ENCODE measurements at regions not wholly inside any gene's neighbourhood (a gene's known extent, or its start where the extent isn't known, plus 50 kb on each side); places are given as distances from the start of the nearest gene placed in this dataset.

DNA sequence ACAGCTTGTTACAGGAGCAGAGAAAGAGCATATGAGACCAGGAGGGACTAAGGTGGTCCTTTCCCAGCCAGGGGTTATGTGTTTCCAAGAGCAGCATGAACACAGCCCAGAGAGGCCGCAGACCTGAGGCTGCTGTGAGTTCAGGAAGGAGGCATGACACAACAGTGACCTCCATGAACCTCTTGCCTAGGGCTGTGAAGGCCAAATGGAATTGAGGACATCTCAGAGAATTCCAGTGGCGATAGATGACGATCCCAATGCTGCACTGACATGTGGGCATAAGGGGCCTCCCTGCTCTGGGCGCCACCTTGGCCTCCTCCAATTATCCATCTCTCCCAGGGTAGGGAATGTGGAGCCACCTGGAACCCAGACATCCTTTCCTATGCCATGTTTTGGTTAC is 79.9 kb upstream of the FUCA2 start:
- Mint-ChIP-seq H3K27me3 (ENCODE audit: insufficient read depth) (no peaks in the 10 kb centered on the region), H3K9me3 (no peaks in the 10 kb centered on the region), H3K36me3 (ENCODE audit: low read depth) (peaks cover 2% of the 10 kb centered on the region), H3K27ac (no peak overlapping the region), H3K4me1 (peaks cover 27% of the 10 kb centered on the region), H3K4me3 (no peak overlapping the region)
- Histone ChIP-seq H3K4me3 (ENCODE audit: low read length) (no peak overlapping the region), H3K27me3 (ENCODE audit: control insufficient read depth, insufficient read depth, low read length, poor library complexity, severe bottlenecking) (no peaks in the 10 kb centered on the region), H3K9ac (ENCODE audit: extremely low read depth, low read length, poor library complexity, severe bottlenecking) (no peak overlapping the region), H3K36me3 (ENCODE audit: control insufficient read depth, insufficient read depth, low read length) (no peaks in the 10 kb centered on the region), H3K9me3 (ENCODE audit: control insufficient read depth, low read length) (peaks cover 9% of the 10 kb centered on the region), H3K4me1 (ENCODE audit: control insufficient read depth, insufficient read depth, low read length) (peaks cover 2% of the 10 kb centered on the region), H3K27ac (ENCODE audit: low read depth, low read length) (no peak overlapping the region)
- TF ChIP-seq, protein P1, sequence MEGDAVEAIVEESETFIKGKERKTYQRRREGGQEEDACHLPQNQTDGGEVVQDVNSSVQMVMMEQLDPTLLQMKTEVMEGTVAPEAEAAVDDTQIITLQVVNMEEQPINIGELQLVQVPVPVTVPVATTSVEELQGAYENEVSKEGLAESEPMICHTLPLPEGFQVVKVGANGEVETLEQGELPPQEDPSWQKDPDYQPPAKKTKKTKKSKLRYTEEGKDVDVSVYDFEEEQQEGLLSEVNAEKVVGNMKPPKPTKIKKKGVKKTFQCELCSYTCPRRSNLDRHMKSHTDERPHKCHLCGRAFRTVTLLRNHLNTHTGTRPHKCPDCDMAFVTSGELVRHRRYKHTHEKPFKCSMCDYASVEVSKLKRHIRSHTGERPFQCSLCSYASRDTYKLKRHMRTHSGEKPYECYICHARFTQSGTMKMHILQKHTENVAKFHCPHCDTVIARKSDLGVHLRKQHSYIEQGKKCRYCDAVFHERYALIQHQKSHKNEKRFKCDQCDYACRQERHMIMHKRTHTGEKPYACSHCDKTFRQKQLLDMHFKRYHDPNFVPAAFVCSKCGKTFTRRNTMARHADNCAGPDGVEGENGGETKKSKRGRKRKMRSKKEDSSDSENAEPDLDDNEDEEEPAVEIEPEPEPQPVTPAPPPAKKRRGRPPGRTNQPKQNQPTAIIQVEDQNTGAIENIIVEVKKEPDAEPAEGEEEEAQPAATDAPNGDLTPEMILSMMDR (conservative IDR thresholded peaks at IDR 0.05) = no peak
- 96 to 100% methylated on average over 4 of the region's 4 CpGs for WGBS, 2 experiments (ENCODE audit: insufficient coverage in 1 of 2, insufficient read length in 1 of 2)
- no peak for DNase-seq

DNA sequence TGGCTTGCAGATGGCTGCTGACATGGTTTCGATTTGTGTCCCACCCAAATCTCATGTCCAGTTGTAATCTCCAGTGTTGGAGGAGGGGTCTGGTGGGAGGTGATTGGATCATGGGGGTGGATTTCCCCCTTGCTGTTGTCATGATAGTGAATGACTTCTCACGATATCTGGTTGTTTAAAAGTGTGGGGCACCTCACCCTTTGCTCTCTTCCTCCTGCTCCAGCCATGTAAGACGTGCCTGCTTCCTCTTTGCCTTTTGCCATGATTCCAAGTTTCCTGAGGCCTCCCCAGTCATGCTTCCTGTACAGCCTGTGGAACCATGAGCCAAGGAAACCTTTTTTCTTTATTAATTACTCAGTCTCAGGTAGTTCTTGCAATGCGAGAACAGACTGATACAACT is 77.6 kb upstream of the FUCA2 start:
- Mint-ChIP-seq H3K36me3 (ENCODE audit: low read depth) (peaks cover 2% of the 10 kb centered on the region), H3K9me3 (no peaks in the 10 kb centered on the region), H3K4me3 (no peak overlapping the region), H3K27me3 (ENCODE audit: insufficient read depth) (no peaks in the 10 kb centered on the region), H3K27ac (no peak overlapping the region), H3K4me1 (peaks cover 14% of the 10 kb centered on the region)
- 84 to 95% methylated on average over 3 to 4 of the region's 4 CpGs for whole genome bisulfite sequencing, 2 experiments (ENCODE audit: insufficient coverage in 1 of 2, insufficient read length in 1 of 2)
- no peak for DNase-seq
- peaks cover 9% of the 10 kb centered on the region for H3K9me3 ChIP-seq (ENCODE audit: control insufficient read depth, low read length)
- no peaks in the 10 kb centered on the region for H3K36me3 ChIP-seq (ENCODE audit: control insufficient read depth, insufficient read depth, low read length)
- no peak overlapping the region for H3K27ac ChIP-seq (ENCODE audit: low read depth, low read length)
- H3K4me1 ChIP-seq (ENCODE audit: control insufficient read depth, insufficient read depth, low read length) = no peaks in the 10 kb centered on the region
- H3K9ac ChIP-seq (ENCODE audit: extremely low read depth, low read length, poor library complexity, severe bottlenecking) = no peak overlapping the region
- no peak overlapping the region for H3K4me3 ChIP-seq (ENCODE audit: low read length)
- TF ChIP-seq, protein P1 (conservative IDR thresholded peaks at IDR 0.05) = no peak
- H3K27me3 ChIP-seq (ENCODE audit: control insufficient read depth, insufficient read depth, low read length, poor library complexity, severe bottlenecking) = no peaks in the 10 kb centered on the region

DNA sequence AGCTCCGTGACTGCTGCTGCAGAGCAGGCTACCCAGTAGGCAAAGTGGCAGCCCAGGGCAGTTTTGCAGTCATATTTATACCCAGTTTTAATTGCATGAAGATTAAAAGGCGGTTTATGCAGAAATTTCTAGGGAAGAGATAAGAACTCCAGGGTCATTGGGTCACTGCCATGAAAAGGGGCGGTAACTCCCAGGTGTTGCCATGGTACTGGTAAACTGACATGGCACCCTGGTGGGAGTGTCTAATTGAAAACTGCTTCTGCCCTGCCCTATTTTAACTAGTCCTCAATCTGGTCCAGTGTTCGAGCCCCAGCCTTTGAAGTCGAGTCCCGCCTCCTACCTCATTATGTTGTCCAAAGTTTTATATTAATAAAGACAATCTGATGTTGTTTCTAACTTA is 75.0 kb upstream of the FUCA2 start:
- Mint-ChIP-seq H3K27ac (no peak overlapping the region), H3K9me3 (no peaks in the 10 kb centered on the region), H3K36me3 (ENCODE audit: low read depth) (no peaks in the 10 kb centered on the region), H3K4me3 (no peak overlapping the region), H3K27me3 (ENCODE audit: insufficient read depth) (no peaks in the 10 kb centered on the region), H3K4me1 (peaks cover 16% of the 10 kb centered on the region)
- peak; percentile 67 for DNase-seq
- H3K4me1 ChIP-seq (ENCODE audit: control insufficient read depth, insufficient read depth, low read length) = no peaks in the 10 kb centered on the region
- H3K27me3 ChIP-seq (ENCODE audit: control insufficient read depth, insufficient read depth, low read length, poor library complexity, severe bottlenecking) = no peaks in the 10 kb centered on the region
- peaks cover 9% of the 10 kb centered on the region for H3K9me3 ChIP-seq (ENCODE audit: control insufficient read depth, low read length)
- H3K27ac ChIP-seq (ENCODE audit: low read depth, low read length) = no peak overlapping the region
- H3K9ac ChIP-seq (ENCODE audit: extremely low read depth, low read length, poor library complexity, severe bottlenecking) = no peak overlapping the region
- H3K4me3 ChIP-seq (ENCODE audit: low read length) = no peak overlapping the region
- 85 to 96% methylated on average over 3 to 6 of the region's 6 CpGs for WGBS, 2 experiments (ENCODE audit: insufficient coverage in 1 of 2, insufficient read length in 1 of 2)
- H3K36me3 ChIP-seq (ENCODE audit: control insufficient read depth, insufficient read depth, low read length) = no peaks in the 10 kb centered on the region
- TF ChIP-seq, protein P1 (conservative IDR thresholded peaks at IDR 0.05) = no peak
